ENCODE measurements at regions not wholly inside any gene's neighbourhood (a gene's known extent, or its start where the extent isn't known, plus 50 kb on each side); places are given as distances from the start of the nearest gene placed in this dataset.

DNA sequence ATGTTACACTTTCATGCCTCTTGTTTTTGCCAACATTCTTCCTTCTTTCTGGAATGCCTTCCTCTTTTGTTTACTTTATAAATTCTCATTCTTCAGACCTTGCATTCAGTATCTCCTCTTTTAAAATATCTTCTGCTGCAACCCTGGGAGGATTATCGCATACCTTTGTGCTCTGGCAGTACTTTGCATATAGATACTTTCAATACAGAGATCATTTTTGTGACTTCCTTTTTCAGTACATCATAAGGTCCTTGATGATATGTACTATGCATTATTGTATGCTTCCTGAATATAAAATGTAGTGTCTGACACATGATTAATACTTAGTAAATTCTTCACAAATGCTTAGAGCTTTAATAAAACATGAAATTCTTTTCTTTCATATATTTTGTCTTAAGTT, 538.7 kb downstream of the TRIB2 start:
- no peak overlapping the region for H2BK20ac ChIP-seq (ENCODE audit: low read depth, low read length, poor library complexity, severe bottlenecking)
- no peak overlapping the region for H3K4me2 ChIP-seq (ENCODE audit: insufficient read depth, insufficient read length, low read length)
- no peak overlapping the region for H2BK15ac ChIP-seq (ENCODE audit: low read depth, low read length)
- no peaks in the 10 kb centered on the region for H3K4me1 ChIP-seq (ENCODE audit: insufficient read depth, low read length)
- no peak overlapping the region for H3K27ac Mint-ChIP-seq
- no peaks in the 10 kb centered on the region for H3K9me3 ChIP-seq (ENCODE audit: control insufficient read depth, low read depth, low read length)
- H3K14ac ChIP-seq (ENCODE audit: insufficient read depth, low read length) = no peak overlapping the region
- no peaks in the 10 kb centered on the region for H3K36me3 Mint-ChIP-seq (ENCODE audit: insufficient read depth in 1 of 3, low read depth in 3 of 3)
- H3K27ac ChIP-seq (ENCODE audit: insufficient read length, low read depth, low read length) = no peak overlapping the region
- no peak overlapping the region for H4K5ac ChIP-seq (ENCODE audit: insufficient read length, low read depth, low read length)
- no peaks in the 10 kb centered on the region for H3K79me2 ChIP-seq (ENCODE audit: insufficient read depth, low read length)
- H3K4me1 Mint-ChIP-seq = no peaks in the 10 kb centered on the region
- no peak overlapping the region for H2AFZ ChIP-seq (ENCODE audit: low read length)
- no peak overlapping the region for H2BK12ac ChIP-seq (ENCODE audit: insufficient read length, low read depth, low read length)
- no peak overlapping the region for H3K18ac ChIP-seq (ENCODE audit: insufficient read length, low read depth, low read length)
- no peak overlapping the region for H3K9ac ChIP-seq (ENCODE audit: extremely low read depth, insufficient read length, low read length)
- no peak overlapping the region for H2AK5ac ChIP-seq (ENCODE audit: insufficient read length, low read length)
- no peak overlapping the region for H3K4ac ChIP-seq (ENCODE audit: low read depth, low read length)
- TF ChIP-seq, protein P1, sequence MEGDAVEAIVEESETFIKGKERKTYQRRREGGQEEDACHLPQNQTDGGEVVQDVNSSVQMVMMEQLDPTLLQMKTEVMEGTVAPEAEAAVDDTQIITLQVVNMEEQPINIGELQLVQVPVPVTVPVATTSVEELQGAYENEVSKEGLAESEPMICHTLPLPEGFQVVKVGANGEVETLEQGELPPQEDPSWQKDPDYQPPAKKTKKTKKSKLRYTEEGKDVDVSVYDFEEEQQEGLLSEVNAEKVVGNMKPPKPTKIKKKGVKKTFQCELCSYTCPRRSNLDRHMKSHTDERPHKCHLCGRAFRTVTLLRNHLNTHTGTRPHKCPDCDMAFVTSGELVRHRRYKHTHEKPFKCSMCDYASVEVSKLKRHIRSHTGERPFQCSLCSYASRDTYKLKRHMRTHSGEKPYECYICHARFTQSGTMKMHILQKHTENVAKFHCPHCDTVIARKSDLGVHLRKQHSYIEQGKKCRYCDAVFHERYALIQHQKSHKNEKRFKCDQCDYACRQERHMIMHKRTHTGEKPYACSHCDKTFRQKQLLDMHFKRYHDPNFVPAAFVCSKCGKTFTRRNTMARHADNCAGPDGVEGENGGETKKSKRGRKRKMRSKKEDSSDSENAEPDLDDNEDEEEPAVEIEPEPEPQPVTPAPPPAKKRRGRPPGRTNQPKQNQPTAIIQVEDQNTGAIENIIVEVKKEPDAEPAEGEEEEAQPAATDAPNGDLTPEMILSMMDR (conservative IDR thresholded peaks at IDR 0.05) = no peak
- H3T11ph ChIP-seq (ENCODE audit: low read length) = no peak overlapping the region
- H2BK120ac ChIP-seq (ENCODE audit: low read depth, low read length, poor library complexity, severe bottlenecking) = no peak overlapping the region
- no peaks in the 10 kb centered on the region for H3K9me3 Mint-ChIP-seq
- H3K23me2 ChIP-seq (ENCODE audit: insufficient read length, low read depth, low read length, poor library complexity, severe bottlenecking) = no peaks in the 10 kb centered on the region
- no peaks in the 10 kb centered on the region for H3K79me1 ChIP-seq (ENCODE audit: insufficient read depth, low read depth, low read length, poor library complexity, severe bottlenecking)
- no peak for DNase-seq
- H3K27me3 ChIP-seq (ENCODE audit: insufficient read depth, low read length) = no peaks in the 10 kb centered on the region
- no peak overlapping the region for H2BK5ac ChIP-seq (ENCODE audit: insufficient read length, low read length)
- no peak overlapping the region for H4K8ac ChIP-seq (replicated peaks; ENCODE audit: insufficient read length, low read depth, low read length)
- no peak overlapping the region for H3K4me3 Mint-ChIP-seq
- no peak overlapping the region for H3K23ac ChIP-seq (ENCODE audit: insufficient read length, low read depth, low read length)
- WGBS (ENCODE audit: extremely low coverage, insufficient read length, low lambda C conversion rate) = no CpG with 5 or more reads among the region's 1 CpG
- H4K20me1 ChIP-seq (ENCODE audit: control insufficient read depth, insufficient read depth, insufficient read length) = no peaks in the 10 kb centered on the region
- H3K27me3 Mint-ChIP-seq (ENCODE audit: low read depth) = no peaks in the 10 kb centered on the region
- H3K56ac ChIP-seq (ENCODE audit: insufficient read length, low read depth, low read length) = no peak overlapping the region
- no peak overlapping the region for H4K91ac ChIP-seq (ENCODE audit: insufficient read length, low read depth, low read length)
